Heart right ventricle (tissue), 16 donors: ENCODE measurements at regions not wholly inside any gene's neighbourhood (a gene's known extent, or its start where the extent isn't known, plus 50 kb on each side); places are given as distances from the start of the nearest gene placed in this dataset.
"Not testable (repeated sequence)": the region's sequence is repeated elsewhere in the genome, so short reads cannot be mapped to it uniquely, and the experiment has no call there.

Source experiments
- ATAC-seq, 8 donors: fragments of 200-7000 bp; cut with Tn5 transposase; one replicate each; pipeline ENCODE4 v1.9.1; 2020; ENCODE audit warnings: mild to moderate bottlenecking in 8 of 8, moderate library complexity in 8 of 8, moderate number of reproducible peaks in 1 of 8
- DNase-seq, 2 donors: peaks; one replicate each; pipeline ENCODE4 v3.0.0-alpha.2; 2020
- H3K27ac ChIP-seq, 10 donors: fragments of 200-600 bp; sonication (generic) in 2 of 10; one replicate each; pipeline versions ENCODE4 v1.5.0 to v1.8.0; 2020 to 2022; ENCODE audit warnings: mild to moderate bottlenecking in 3 of 10
- H3K27me3 ChIP-seq, 7 donors: fragments of 200-600 bp; one replicate each; pipeline ENCODE4 v1.8.0; 2021 to 2022; ENCODE audit warnings: mild to moderate bottlenecking in 2 of 7
- H3K36me3 ChIP-seq, 9 donors: fragments of 200-600 bp; sonication (generic) in 1 of 9; one replicate each; pipeline versions ENCODE4 v1.5.0 to v1.8.0; 2020 to 2022; ENCODE audit warnings: mild to moderate bottlenecking in 2 of 9
- H3K4me1 ChIP-seq, 9 donors: fragments of 200-600 bp; sonication (generic) in 1 of 9; one replicate each; pipeline versions ENCODE4 v1.5.0 to v1.8.0; 2020 to 2022; ENCODE audit warnings: mild to moderate bottlenecking in 4 of 9
- H3K4me3 ChIP-seq, 10 donors: fragments of 200-600 bp; sonication (generic) in 2 of 10; one replicate each; pipeline versions ENCODE4 v1.5.0 to v1.8.0; 2020 to 2022; ENCODE audit warnings: mild to moderate bottlenecking in 7 of 10, moderate library complexity in 2 of 10
- H3K9me3 ChIP-seq, 11 donors: fragments of 200-600 bp in 10 of 11; sonication (generic) in 2 of 11; one replicate each; pipeline versions ENCODE4 v1.5.0 to v1.8.0; 2013 to 2022; ENCODE audit warnings: mild to moderate bottlenecking in 2 of 11, control low read depth in 1 of 11, moderate library complexity in 1 of 11
- WGBS, 2 donors: extraction: QIAGEN DNeasy Blood & Tissue Kit; methylation state at CpG; one replicate each; pipeline ENCODE4 v1.1.7; 2013; ENCODE audit warnings: inconsistent platforms in 1 of 2; 5-methylcytosine and 5-hydroxymethylcytosine counted together
- intact Hi-C, 10 donors: fragments of 100-400 bp; cut with DNase I; formaldehyde crosslinking; loops; one replicate each; pipeline versions ENCODE4 v1.11.1 to v1.14.2; 2022
- TF ChIP-seq, protein P1 (sequence below), 9 donors: fragments of 200-600 bp; sonication (generic) in 2 of 9; IDR thresholded peaks; one replicate each; pipeline versions ENCODE4 v1.5.0 to v1.8.0; 2021 to 2022; ENCODE audit warnings: antibody characterized with exemption in 9 of 9, mild to moderate bottlenecking in 5 of 9, moderate library complexity in 1 of 9
- donor health status: Arrhythmogenic right ventricular cardiomyopathy.
- donor health status: ischemic (EF 13 %, LVEDD 7.1; RV severe dilation, severe dysfunction).
- donor health status: healthy with polysubstance abuse.
- donor health status: DM: no; HTN: yes; CAD: no.
- donor health status: DM: no; HTN: no; CAD: no.
- donor health status: ischemic (EF 25% LVEDD 6.9; RV normal size, moderate dysfunction).
- donor health status: ischemic (EF 25% LVEDD 5.7; RV mildly dilated, moderate dysfunction).
- donor health status: healthy.
- donor health status: DM: yes; HTN: yes; CAD: no.
- donor health status: Ischemic cardiomyopathy.
- donor health status: ischemic (EF 35%, LVEDD 5.7; RV mildly dilated, moderate dysfunction).
- donor health status: nonischemic (EF 11% LVEDD 7.7; RV severe dilation, severe dysfunction).
- donor health status: DM: yes; HTN: yes; CAD: no.
- donor health status: PGD.
- donor health status: ischemic (EF 29% LVEDD 5.4; RV normal size, mild dysfunction).
- donor health status: nonischemic (EF 23%, LVEDD 6.1; RV moderate dilation, normal function).

DNA sequence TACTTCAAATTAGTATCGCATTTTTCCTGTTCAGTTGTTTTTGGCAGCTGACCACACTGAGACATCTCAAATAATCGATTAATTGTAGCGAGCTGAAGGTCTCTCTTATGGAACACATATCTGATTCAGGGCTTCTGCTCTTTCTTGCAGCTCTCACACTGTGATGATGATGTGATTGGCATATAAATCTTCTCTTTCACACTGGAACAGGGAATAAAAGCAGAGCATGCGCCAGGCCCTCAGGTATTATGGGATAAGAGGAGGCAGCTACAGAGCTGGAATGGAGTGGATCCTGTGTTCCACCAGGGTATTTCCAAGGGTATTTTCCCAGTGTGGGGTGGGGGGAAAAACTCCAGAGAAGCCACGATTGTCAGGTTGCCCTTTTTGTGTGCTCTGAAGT is 265.4 kb upstream of the CASK start:
- peaks cover 0 to 8% (median 0%) of the 10 kb centered on the region in 11 donors for H3K9me3 ChIP-seq
- no peak overlapping the region for H3K4me3 ChIP-seq
- H3K27ac ChIP-seq = no peak overlapping the region
- DNase-seq (no peak), ATAC-seq (no peak)
- H3K4me1 ChIP-seq = no peaks in the 10 kb centered on the region
- peaks cover 0 to 16% (median 0%) of the 10 kb centered on the region in 7 donors for H3K27me3 ChIP-seq
- intact Hi-C loops = no loop called here
- TF ChIP-seq, protein P1, sequence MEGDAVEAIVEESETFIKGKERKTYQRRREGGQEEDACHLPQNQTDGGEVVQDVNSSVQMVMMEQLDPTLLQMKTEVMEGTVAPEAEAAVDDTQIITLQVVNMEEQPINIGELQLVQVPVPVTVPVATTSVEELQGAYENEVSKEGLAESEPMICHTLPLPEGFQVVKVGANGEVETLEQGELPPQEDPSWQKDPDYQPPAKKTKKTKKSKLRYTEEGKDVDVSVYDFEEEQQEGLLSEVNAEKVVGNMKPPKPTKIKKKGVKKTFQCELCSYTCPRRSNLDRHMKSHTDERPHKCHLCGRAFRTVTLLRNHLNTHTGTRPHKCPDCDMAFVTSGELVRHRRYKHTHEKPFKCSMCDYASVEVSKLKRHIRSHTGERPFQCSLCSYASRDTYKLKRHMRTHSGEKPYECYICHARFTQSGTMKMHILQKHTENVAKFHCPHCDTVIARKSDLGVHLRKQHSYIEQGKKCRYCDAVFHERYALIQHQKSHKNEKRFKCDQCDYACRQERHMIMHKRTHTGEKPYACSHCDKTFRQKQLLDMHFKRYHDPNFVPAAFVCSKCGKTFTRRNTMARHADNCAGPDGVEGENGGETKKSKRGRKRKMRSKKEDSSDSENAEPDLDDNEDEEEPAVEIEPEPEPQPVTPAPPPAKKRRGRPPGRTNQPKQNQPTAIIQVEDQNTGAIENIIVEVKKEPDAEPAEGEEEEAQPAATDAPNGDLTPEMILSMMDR (IDR thresholded peaks at IDR 0.05) = no peak
- no peaks in the 10 kb centered on the region for H3K36me3 ChIP-seq
- 69 to 74% methylated on average over 5 of the region's 5 CpGs for WGBS, 2 donors

DNA sequence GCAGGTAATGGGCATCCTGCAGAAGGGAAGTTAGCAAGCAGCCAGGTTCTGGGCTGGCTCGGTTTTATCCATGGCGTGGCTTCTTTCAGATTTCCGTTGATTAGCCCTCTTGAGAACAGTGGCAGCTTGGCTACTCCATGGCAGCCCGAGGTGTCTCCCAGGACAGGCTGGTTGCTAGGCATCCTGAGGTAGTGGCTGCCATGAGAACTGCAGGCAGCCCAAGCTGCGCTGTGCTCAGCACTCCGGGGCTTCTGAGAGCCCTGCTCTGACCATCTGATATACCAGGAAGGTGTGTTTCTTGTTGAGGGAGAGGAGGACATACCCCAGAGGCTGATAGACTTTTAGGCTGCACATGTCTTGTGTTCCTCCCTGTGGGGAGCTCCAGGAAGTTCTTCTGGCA is 253.4 kb upstream of the CASK start:
- intact Hi-C loops = no loop called here
- Histone ChIP-seq H3K4me3 (no peak overlapping the region), H3K36me3 (no peaks in the 10 kb centered on the region), H3K4me1 (no peaks in the 10 kb centered on the region), H3K27ac (no peak overlapping the region), H3K27me3 (peaks cover 0 to 14% (median 0%) of the 10 kb centered on the region in 7 donors), H3K9me3 (no peaks in the 10 kb centered on the region)
- TF ChIP-seq, protein P1 (IDR thresholded peaks at IDR 0.05) = no peak
- ATAC-seq (no peak), DNase-seq (no peak)
- 66 to 79% methylated on average over 6 of the region's 6 CpGs for WGBS, 2 donors

GRCh38 chrX:42175843-42176242 is 252.5 kb upstream of the CASK start:
- Histone ChIP-seq H3K36me3 (no peaks in the 10 kb centered on the region), H3K4me3 (no peak overlapping the region), H3K9me3 (no peaks in the 10 kb centered on the region), H3K27me3 (peaks cover 0 to 14% (median 0%) of the 10 kb centered on the region in 7 donors), H3K27ac (no peak overlapping the region), H3K4me1 (no peaks in the 10 kb centered on the region)
- no peak for ATAC-seq
- DNase-seq = no peak
- TF ChIP-seq, protein P1 (IDR thresholded peaks at IDR 0.05) = no peak
- 79 to 81% methylated on average over 2 of the region's 2 CpGs for WGBS, 2 donors
- intact Hi-C loops = no loop called here

- DNase-seq, H3K4me1 ChIP-seq, H3K27me3 ChIP-seq, H3K36me3 ChIP-seq, ATAC-seq, intact Hi-C loops, H3K4me3 ChIP-seq, H3K27ac ChIP-seq: not testable (repeated sequence)
- 88 to 90% methylated on average over 2 of the region's 2 CpGs for WGBS, 2 donors
- H3K9me3 ChIP-seq = peaks cover 0 to 23% (median 3%) of the 10 kb centered on the region in 11 donors
These were observed 234.6 kb upstream of the CASK start for GRCh38 chrX:42157923-42158322.

DNA sequence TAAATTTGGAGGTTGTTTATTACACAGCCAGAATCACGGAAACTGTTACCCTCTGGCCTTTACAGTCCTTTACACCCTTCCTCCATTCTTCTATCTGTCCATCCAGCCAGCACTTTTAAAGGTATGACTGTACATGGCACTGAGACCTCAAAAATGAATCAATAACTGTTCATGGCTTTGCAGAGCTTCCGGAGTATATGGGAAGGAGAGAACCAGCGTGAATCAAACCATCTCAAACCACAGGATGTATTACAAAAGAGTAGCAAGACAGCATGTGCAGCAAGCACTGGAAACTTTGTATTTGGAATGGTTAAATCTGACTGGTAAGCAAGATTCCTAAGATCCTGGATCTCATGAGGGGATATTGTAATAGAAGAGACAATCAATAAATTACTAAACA is 228.5 kb upstream of the CASK start:
- Histone ChIP-seq H3K4me3 (no peak overlapping the region), H3K9me3 (no peaks in the 10 kb centered on the region), H3K27ac (no peak overlapping the region), H3K4me1 (no peaks in the 10 kb centered on the region), H3K36me3 (no peaks in the 10 kb centered on the region), H3K27me3 (peaks cover 0 to 12% (median 0%) of the 10 kb centered on the region in 7 donors)
- 90 to 92% methylated on average over 3 of the region's 3 CpGs for WGBS, 2 donors
- TF ChIP-seq, protein P1 (IDR thresholded peaks at IDR 0.05) = no peak
- DNase-seq (no peak), ATAC-seq (no peak)
- intact Hi-C loops = no loop called here
